Stimulated activated CD4-positive, alpha-beta T cell treated with anti-CD3 and anti-CD28 coated beads, TNF-alpha, amount 100 ng/mL, for 4 hours (primary cell): ENCODE measurements at regions not wholly inside any gene's neighbourhood (a gene's known extent, or its start where the extent isn't known, plus 50 kb on each side); places are given as distances from the start of the nearest gene placed in this dataset.

Source experiments
- DNase-seq, 3 experiments: peaks; one replicate each; pipeline ENCODE4 v3.0.0-alpha.2; 2020; ENCODE audit warnings: low read depth in 3 of 3

GRCh38 chr2:191738003-191738402 lies 60.1 kb downstream of the NABP1 start:
- DNase-seq: no peak

- no peak for DNase-seq
These were observed 60.7 kb downstream of the NABP1 start for GRCh38 chr2:191738667-191739066.

GRCh38 chr2:191739194-191739593 lies 61.3 kb downstream of the NABP1 start:
- no peak for DNase-seq

- peak in 1 of 3 experiments; percentile 23 for DNase-seq
These were observed 62.1 kb downstream of the NABP1 start for GRCh38 chr2:191740016-191740419.

- no peak for DNase-seq
These were observed 62.8 kb downstream of the NABP1 start for GRCh38 chr2:191740759-191741158.

- no peak for DNase-seq
These were observed 68.6 kb downstream of the NABP1 start for GRCh38 chr2:191746346-191747169.

GRCh38 chr2:191747170-191747530 lies 69.2 kb downstream of the NABP1 start:
- DNase-seq: no peak

- no peak for DNase-seq
These were observed 70.1 kb downstream of the NABP1 start for GRCh38 chr2:191748059-191748461.

GRCh38 chr2:191748528-191749180 lies 70.7 kb downstream of the NABP1 start:
- DNase-seq: no peak

GRCh38 chr2:191749181-191749540 lies 71.2 kb downstream of the NABP1 start:
- DNase-seq: no peak

- no peak for DNase-seq
These were observed 76.2 kb downstream of the NABP1 start for GRCh38 chr2:191754103-191754502.

GRCh38 chr2:191756761-191757160 lies 78.8 kb downstream of the NABP1 start:
- DNase-seq: no peak

GRCh38 chr2:191757208-191757607 lies 79.3 kb downstream of the NABP1 start:
- no peak for DNase-seq

- DNase-seq: peak in 2 of 3 experiments; percentile 23 to 40
These were observed 80.9 kb downstream of the NABP1 start for GRCh38 chr2:191758518-191759507.

- DNase-seq: no peak
These were observed 81.7 kb downstream of the NABP1 start for GRCh38 chr2:191759680-191760079.

- DNase-seq: no peak
These were observed 82.8 kb downstream of the NABP1 start for GRCh38 chr2:191760655-191761262.

- no peak for DNase-seq
These were observed 73.8 kb downstream of the CAVIN2 start for GRCh38 chr2:191773136-191773535.

GRCh38 chr2:191777351-191777750 lies 69.5 kb downstream of the CAVIN2 start:
- no peak for DNase-seq

- no peak for DNase-seq
These were observed 68.8 kb downstream of the CAVIN2 start for GRCh38 chr2:191778041-191778440.

GRCh38 chr2:191782351-191782750 lies 64.5 kb downstream of the CAVIN2 start:
- no peak for DNase-seq

GRCh38 chr2:191783416-191783815 lies 63.5 kb downstream of the CAVIN2 start:
- DNase-seq: no peak
